Activated T-cell treated with anti-CD3 and anti-CD28 coated beads, Interleukin-2, amount 50 U/mL, for 4 hours (primary cell): ENCODE measurements at regions not wholly inside any gene's neighbourhood (a gene's known extent, or its start where the extent isn't known, plus 50 kb on each side); places are given as distances from the start of the nearest gene placed in this dataset.
A peak's percentile ranks its signal among the peaks of the same experiment; 100 is the strongest.
"Not testable (repeated sequence)": the region's sequence is repeated elsewhere in the genome, so short reads cannot be mapped to it uniquely, and the experiment has no call there.

Experiments used
- ATAC-seq, 2 donors: fragments of 200-7000 bp; cut with Tn5 transposase; one replicate each; pipeline ENCODE4 v1.10.0; 2021
- DNase-seq: peaks from one replicate; pipeline ENCODE4 v3.0.0-alpha.2; 2020
- H3K27me3 Mint-ChIP-seq: one replicate; pipeline ENCODE4 v1.8.0; 2021; ENCODE audit warnings: low read depth, mixed read lengths
- H3K36me3 Mint-ChIP-seq: one replicate; pipeline ENCODE4 v1.8.0; 2022; ENCODE audit warnings: mixed read lengths; ENCODE audit not compliant: insufficient read depth
- H3K4me1 Mint-ChIP-seq: one replicate; pipeline ENCODE4 v1.8.0; 2021; ENCODE audit warnings: low read depth, mixed read lengths
- H3K4me3 Mint-ChIP-seq: one replicate; pipeline ENCODE4 v1.8.0; 2021; ENCODE audit warnings: mild to moderate bottlenecking, moderate library complexity, mixed read lengths
- H3K9me3 Mint-ChIP-seq: one replicate; pipeline ENCODE4 v1.8.0; 2021; ENCODE audit warnings: mixed read lengths

- Mint-ChIP-seq H3K36me3 (no peaks in the 10 kb centered on the region), H3K9me3 (no peaks in the 10 kb centered on the region), H3K4me3 (no peak overlapping the region), H3K27me3 (peaks cover 4% of the 10 kb centered on the region), H3K4me1 (no peaks in the 10 kb centered on the region)
- DNase-seq (no peak), ATAC-seq (no peak)
These were observed 131.8 kb upstream of the PKN2 start for GRCh38 chr1:88552226-88552625.

GRCh38 chr1:88557014-88557413, 127.1 kb upstream of the PKN2 start:
- DNase-seq (no peak), ATAC-seq (no peak)
- no peak overlapping the region for H3K4me3 Mint-ChIP-seq
- peaks cover 2% of the 10 kb centered on the region for H3K27me3 Mint-ChIP-seq
- no peaks in the 10 kb centered on the region for H3K36me3 Mint-ChIP-seq
- no peaks in the 10 kb centered on the region for H3K4me1 Mint-ChIP-seq
- H3K9me3 Mint-ChIP-seq: no peaks in the 10 kb centered on the region

GRCh38 chr1:88560621-88561020, 123.5 kb upstream of the PKN2 start:
- Mint-ChIP-seq H3K27me3 (peaks cover 7% of the 10 kb centered on the region), H3K4me1 (no peaks in the 10 kb centered on the region), H3K9me3 (no peaks in the 10 kb centered on the region), H3K36me3 (no peaks in the 10 kb centered on the region), H3K4me3 (no peak overlapping the region)
- ATAC-seq (no peak), DNase-seq (no peak)

GRCh38 chr1:88562991-88563390, 121.1 kb upstream of the PKN2 start:
- no peaks in the 10 kb centered on the region for H3K9me3 Mint-ChIP-seq

GRCh38 chr1:88566615-88567387, 117.3 kb upstream of the PKN2 start:
- Mint-ChIP-seq H3K4me3 (no peak overlapping the region), H3K27me3 (peaks cover 7% of the 10 kb centered on the region), H3K4me1 (no peaks in the 10 kb centered on the region), H3K36me3 (no peaks in the 10 kb centered on the region), H3K9me3 (no peaks in the 10 kb centered on the region)
- DNase-seq (no peak), ATAC-seq (no peak)

More at GRCh38 chr1:88562991-88563390, 121.1 kb upstream of the PKN2 start:
- H3K4me3 Mint-ChIP-seq: no peak overlapping the region
- ATAC-seq: no peak
- peaks cover 7% of the 10 kb centered on the region for H3K27me3 Mint-ChIP-seq
- H3K36me3 Mint-ChIP-seq: no peaks in the 10 kb centered on the region
- H3K4me1 Mint-ChIP-seq: no peaks in the 10 kb centered on the region
- DNase-seq: no peak

GRCh38 chr1:88571506-88571905, 112.6 kb upstream of the PKN2 start:
- no peak overlapping the region for H3K4me3 Mint-ChIP-seq
- H3K9me3 Mint-ChIP-seq: no peaks in the 10 kb centered on the region
- H3K4me1 Mint-ChIP-seq: no peaks in the 10 kb centered on the region
- H3K36me3 Mint-ChIP-seq: no peaks in the 10 kb centered on the region
- DNase-seq: no peak
- no peak for ATAC-seq
- peaks cover 2% of the 10 kb centered on the region for H3K27me3 Mint-ChIP-seq

- no peak for ATAC-seq
- no peak for DNase-seq
- no peaks in the 10 kb centered on the region for H3K9me3 Mint-ChIP-seq
- H3K4me1 Mint-ChIP-seq: no peaks in the 10 kb centered on the region
- no peak overlapping the region for H3K4me3 Mint-ChIP-seq
- H3K36me3 Mint-ChIP-seq: no peaks in the 10 kb centered on the region
- H3K27me3 Mint-ChIP-seq: peaks cover 19% of the 10 kb centered on the region
These were observed 104.5 kb upstream of the PKN2 start for GRCh38 chr1:88579598-88579997.

GRCh38 chr1:88581703-88582102, 102.4 kb upstream of the PKN2 start:
- Mint-ChIP-seq H3K27me3 (peaks cover 21% of the 10 kb centered on the region), H3K9me3 (no peaks in the 10 kb centered on the region), H3K4me1 (no peaks in the 10 kb centered on the region), H3K4me3 (no peak overlapping the region), H3K36me3 (no peaks in the 10 kb centered on the region)
- ATAC-seq (no peak), DNase-seq (no peak)

- H3K4me3 Mint-ChIP-seq: no peak overlapping the region
- peaks cover under 1% of the 10 kb centered on the region for H3K9me3 Mint-ChIP-seq
- ATAC-seq: no peak
- DNase-seq: no peak
- H3K36me3 Mint-ChIP-seq: no peaks in the 10 kb centered on the region
- H3K4me1 Mint-ChIP-seq: peaks cover 2% of the 10 kb centered on the region
- H3K27me3 Mint-ChIP-seq: peaks cover 4% of the 10 kb centered on the region
These were observed 90.7 kb upstream of the PKN2 start for GRCh38 chr1:88593358-88593757.

GRCh38 chr1:88595355-88596002, 88.6 kb upstream of the PKN2 start:
- Mint-ChIP-seq H3K4me1 (peaks cover 2% of the 10 kb centered on the region), H3K9me3 (no peaks in the 10 kb centered on the region), H3K27me3 (peaks cover 4% of the 10 kb centered on the region), H3K36me3 (no peaks in the 10 kb centered on the region), H3K4me3 (no peak overlapping the region)
- peak; percentile 41 to 48 for ATAC-seq
- no peak for DNase-seq

GRCh38 chr1:88597973-88598372, 86.1 kb upstream of the PKN2 start:
- not testable (repeated sequence) for H3K4me3 Mint-ChIP-seq, H3K36me3 Mint-ChIP-seq, ATAC-seq, H3K27me3 Mint-ChIP-seq, DNase-seq, H3K9me3 Mint-ChIP-seq, H3K4me1 Mint-ChIP-seq

- H3K4me1 Mint-ChIP-seq: no peaks in the 10 kb centered on the region
- H3K4me3 Mint-ChIP-seq: no peak overlapping the region
- peaks cover 4% of the 10 kb centered on the region for H3K27me3 Mint-ChIP-seq
- H3K36me3 Mint-ChIP-seq: no peaks in the 10 kb centered on the region
- H3K9me3 Mint-ChIP-seq: no peaks in the 10 kb centered on the region
- ATAC-seq: no peak
- DNase-seq: no peak
These were observed 75.7 kb upstream of the PKN2 start for GRCh38 chr1:88608139-88608943.

- no peaks in the 10 kb centered on the region for H3K9me3 Mint-ChIP-seq
- H3K27me3 Mint-ChIP-seq: peaks cover 4% of the 10 kb centered on the region
- no peaks in the 10 kb centered on the region for H3K4me1 Mint-ChIP-seq
- H3K4me3 Mint-ChIP-seq: no peak overlapping the region
- no peak for ATAC-seq
- DNase-seq: no peak
- no peaks in the 10 kb centered on the region for H3K36me3 Mint-ChIP-seq
These were observed 75.0 kb upstream of the PKN2 start for GRCh38 chr1:88609051-88609450.

- H3K4me3 Mint-ChIP-seq: no peak overlapping the region
- peaks cover 9% of the 10 kb centered on the region for H3K27me3 Mint-ChIP-seq
- no peak for DNase-seq
These were observed 73.4 kb upstream of the PKN2 start for GRCh38 chr1:88610687-88611086.

More at GRCh38 chr1:88610687-88611086, 73.4 kb upstream of the PKN2 start:
- Mint-ChIP-seq H3K4me1 (no peaks in the 10 kb centered on the region), H3K36me3 (no peaks in the 10 kb centered on the region), H3K9me3 (no peaks in the 10 kb centered on the region)
- no peak for ATAC-seq
